NK-92 treated with Interleukin-12 subunit alpha and Interleukin-12 subunit beta, amount 100 ng/mL, for 24 hours (cell line): ENCODE measurements at regions not wholly inside any gene's neighbourhood (a gene's known extent, or its start where the extent isn't known, plus 50 kb on each side); places are given as distances from the start of the nearest gene placed in this dataset.

Experiments used
- DNase-seq: peaks from one replicate; lab custom pipeline; 2025; lab: John Stamatoyannopoulos, UW

DNA sequence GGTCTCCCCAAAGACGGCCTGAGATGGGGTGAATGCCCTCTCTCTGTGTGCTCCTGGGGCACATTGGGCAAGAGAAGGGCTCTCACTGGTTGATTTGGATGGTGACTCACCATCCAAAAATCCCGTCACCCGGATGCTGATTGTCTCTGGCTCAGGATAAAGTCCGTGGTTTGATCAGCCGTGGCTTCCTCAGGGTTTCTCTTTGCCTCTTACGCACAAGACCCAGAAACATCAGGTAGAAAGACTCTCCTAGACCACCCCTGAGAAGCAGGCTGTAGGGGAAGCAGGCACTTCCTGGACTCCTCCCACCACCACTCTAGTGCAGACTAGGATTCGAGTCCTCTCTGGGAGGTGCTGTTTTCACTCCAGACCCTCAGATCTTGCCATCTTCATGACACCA, 176.1 kb upstream of the NCAM1 start:
- no peak for DNase-seq

DNA sequence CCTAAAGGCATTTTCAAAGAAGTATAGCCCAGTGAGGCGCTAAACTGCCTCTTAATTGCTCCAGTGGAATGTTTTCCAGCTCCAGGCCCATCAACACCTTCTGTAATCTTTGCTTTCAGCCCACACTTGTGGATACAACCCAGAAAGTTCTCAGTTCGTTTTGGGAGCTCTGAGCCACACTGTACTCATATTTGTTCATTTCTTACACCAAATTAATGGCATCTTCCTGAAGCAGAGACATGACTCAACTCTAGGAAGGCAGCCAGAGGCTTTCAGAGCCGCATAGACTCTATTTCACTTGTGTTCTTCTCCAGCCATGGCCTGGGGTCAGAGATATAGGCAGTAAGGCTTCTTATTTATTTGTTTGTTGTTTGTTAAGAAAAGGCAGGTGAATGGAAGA, 175.5 kb upstream of the NCAM1 start:
- no peak for DNase-seq

DNA sequence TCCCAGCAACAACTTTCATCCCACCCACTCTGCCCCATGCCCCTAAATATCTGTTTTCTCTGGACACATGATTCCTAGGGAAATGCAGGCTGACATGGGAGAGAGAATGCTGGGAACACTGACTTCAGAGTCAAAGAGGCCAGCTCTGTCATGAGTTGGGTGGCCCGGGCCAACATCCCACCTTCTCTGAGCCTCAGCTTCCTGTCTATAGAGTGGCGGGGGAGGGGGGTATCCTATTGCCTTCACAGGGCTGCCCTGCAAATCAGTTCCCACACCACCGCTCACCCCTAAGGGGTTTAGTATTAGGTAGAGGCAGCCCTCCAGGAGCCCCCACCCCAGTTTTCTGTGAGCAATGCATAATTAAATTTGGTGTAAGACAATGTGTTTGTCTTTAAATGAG, 175.0 kb upstream of the NCAM1 start:
- no peak for DNase-seq

DNA sequence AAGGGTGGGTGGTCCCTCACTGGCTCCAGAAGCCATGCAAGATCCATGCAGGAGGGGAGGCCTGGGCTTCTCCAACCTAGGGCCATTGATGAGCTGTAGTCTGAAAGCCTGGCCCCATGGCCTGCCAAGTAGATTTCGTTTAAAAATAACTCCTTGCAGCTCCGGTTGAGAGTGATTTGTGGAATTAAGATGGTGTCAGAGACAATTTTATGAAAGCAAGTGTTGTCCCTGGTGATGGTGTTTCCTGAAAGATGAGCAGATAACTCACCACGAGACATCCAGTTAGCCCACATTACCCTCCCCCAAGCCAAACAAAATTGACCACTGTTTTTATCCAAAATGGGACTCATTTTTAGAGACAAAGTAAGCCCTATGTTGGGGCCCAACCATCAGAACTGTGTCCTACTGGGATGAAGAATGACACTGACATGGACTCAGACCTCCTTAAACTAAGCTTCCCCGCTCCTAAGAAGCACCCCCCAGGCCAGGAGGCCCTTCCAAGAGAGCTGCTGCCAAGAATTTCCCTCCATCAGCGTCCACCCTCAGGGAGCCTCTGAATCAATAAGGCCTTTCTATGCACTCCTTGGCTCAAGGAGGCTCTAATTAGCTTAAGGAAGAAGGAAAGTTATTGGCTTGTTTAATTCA, 174.2 kb upstream of the NCAM1 start:
- no peak for DNase-seq

DNA sequence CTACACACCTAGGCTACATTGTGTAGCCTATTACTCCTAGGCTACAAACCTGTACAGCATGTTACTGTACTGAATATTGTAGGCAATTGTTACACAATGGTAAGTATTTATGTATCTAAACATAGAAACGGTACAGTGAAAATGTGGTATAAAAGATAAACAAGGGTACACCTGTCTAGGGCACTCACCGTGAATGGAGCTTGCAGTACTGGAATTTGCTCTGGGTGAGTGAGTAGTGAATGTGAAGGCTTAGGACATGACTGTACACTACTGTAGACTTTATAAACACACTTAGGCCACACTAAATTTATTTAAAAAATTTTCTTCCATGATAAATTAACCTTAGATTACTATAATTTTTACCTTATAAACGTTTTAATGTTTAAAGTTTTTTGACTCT, 171.7 kb upstream of the NCAM1 start:
- DNase-seq = no peak

DNA sequence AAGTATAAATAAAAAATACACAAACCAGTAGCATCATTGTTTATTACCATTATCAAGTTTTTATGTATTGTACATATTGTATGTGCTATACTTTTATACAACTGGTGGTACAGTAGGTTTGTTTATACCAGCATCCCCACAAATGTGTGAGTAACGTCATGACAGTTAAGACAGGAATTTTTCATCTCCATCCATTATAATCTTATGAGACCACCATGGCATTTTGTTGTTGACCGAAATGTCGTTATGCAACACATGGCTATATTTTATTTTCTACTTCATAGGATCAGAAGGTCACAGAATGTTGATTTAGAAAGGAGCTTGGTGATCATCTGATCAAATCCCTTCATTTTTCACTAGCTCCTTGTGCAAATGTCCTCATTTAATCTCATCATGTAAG, 170.9 kb upstream of the NCAM1 start:
- DNase-seq = no peak

DNA sequence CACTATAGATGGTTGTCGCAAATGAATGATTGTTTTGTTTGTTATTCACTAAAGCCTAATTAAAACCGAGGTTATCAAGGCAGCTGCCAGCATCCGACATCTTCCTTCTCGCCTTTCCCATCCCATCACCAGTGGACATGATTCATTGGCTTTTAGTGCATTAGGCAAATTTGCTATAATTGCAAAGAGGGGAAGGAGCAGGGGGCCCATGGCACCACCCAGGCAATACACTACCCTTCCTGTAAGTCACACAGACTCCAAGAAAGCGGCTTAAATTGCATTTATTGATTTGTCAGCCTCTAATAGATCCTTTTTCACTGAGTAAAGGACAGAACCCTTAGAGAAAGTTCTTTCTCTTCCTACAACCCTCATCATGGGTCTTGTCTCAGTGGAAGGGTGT, 169.2 kb upstream of the NCAM1 start:
- no peak for DNase-seq

DNA sequence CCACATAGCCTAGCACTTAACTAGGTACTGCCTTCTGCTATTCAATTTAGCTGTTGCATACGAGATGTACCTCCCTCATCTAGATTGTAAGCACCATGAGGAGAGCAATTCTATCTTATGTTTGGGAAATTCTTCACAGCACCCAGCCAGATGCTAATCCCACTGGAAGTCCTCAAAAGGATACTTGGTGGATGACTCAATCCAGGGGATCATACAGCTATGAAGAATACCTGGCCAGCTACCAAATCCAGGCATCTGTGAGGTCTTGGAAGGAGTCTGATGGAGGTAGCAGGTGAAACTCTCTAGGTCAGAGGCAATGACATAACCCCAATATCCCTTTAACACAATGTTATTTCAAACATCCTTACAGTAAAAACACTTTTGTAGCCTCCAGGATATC, 167.8 kb upstream of the NCAM1 start:
- no peak for DNase-seq

DNA sequence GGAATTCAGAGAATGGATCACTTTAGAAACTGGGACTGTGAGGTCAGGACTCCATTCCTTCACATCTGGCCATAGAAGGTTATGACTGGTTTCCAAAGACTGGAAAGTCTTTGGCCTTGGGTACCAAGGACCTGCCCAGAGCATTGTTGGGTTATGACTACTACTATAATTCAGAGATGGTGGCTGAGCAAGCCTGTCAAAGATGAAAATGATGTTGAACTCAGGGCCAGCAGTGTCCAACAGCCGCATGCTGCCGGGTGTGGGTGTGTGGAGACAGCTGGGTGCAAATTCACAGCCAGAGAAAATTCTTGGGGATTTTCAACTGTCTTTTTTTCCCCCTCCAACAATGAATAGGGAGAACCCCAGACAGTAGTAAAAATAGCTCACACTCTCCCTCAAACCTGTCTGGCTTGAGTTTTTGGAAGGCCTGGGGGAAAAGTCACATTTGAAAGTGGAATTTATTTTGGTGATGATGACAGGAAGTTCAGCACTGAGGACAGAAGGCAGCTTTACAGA, 166.8 kb upstream of the NCAM1 start:
- no peak for DNase-seq

DNA sequence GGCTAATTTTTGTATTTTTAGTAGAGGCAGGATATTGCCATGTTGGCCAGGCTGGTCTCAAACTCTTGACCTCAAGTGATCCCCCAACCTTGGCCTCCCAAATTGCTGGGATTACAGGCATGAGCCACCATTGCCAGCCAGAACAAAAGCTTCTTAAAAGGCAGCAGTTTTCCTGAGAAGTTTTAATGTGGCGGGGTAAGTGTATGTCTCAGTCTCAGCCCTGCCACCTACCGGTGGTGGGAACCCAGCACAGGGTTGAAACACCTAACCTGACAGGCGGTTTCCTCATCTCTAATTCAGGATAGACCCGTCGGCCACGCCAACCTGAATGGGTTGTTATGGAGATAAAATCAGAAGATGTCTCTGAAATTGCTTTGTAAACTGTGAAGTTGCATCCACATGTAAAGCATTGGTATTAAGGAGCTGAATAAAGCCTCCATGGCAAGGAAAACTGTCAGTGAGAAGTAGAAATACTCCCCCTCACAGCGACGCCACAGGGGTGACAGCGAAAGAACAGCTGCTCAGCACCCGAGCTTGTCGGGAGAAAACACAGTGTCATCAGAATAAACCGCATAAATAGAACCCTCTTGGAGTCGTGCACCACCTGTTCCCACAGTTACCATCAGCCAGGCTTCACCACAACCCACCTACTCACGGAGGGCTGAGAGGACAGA, 165.9 kb upstream of the NCAM1 start:
- DNase-seq = peak; percentile 39

DNA sequence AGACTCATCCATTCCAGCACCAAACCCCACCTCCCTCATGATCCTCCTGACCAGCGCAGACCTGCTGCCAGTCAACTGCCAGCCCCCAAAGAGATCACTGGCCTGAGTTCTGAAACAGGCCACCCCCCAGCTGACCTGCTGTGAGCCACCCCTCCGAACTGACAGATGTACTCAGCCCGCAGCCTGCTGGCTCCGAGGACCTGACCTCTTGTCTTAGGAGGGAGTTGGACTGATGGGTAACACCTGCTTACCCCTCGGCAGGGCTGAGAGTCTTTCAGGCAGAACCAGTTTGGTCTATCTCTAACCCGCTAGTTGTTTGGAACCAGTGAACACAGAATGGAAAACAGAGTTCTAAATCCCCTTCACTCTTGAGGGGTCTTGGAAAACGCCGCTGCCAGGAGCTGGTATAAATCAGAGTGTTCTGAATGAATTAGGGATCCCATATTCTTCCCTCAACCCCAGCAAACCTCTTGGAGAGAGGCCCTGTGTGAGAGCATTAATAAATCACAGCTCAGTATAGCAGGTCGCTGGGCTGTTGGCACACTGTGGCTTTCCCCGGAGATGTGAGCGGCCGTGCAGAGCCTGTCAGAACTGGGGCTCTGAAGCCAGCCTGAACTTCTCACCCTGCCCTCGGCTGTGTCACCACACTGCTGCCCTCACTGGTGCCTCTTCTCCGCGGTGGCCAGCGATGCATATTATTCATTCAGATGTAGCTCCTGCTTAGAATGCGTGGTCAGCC, 165.1 kb upstream of the NCAM1 start:
- no peak for DNase-seq

DNA sequence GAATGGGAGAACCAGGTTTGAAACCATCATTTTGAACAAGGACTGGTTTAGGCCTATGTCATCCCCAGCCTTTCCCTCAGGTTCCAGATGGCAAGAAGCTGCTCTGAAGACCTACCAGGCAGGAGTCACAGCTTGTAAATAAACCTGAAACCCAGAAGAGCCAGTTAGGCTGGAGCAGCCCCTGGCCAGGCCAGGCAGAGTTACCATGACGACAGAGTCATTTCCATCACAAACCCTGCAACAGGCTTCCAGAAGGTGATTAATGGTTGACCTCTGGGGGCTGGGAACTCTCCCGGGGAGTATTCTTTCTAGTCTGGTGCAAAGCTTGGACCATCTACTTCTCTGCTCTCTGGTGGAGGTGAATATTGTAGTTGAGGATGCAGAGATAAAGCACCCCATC, 164.1 kb upstream of the NCAM1 start:
- DNase-seq = no peak

DNA sequence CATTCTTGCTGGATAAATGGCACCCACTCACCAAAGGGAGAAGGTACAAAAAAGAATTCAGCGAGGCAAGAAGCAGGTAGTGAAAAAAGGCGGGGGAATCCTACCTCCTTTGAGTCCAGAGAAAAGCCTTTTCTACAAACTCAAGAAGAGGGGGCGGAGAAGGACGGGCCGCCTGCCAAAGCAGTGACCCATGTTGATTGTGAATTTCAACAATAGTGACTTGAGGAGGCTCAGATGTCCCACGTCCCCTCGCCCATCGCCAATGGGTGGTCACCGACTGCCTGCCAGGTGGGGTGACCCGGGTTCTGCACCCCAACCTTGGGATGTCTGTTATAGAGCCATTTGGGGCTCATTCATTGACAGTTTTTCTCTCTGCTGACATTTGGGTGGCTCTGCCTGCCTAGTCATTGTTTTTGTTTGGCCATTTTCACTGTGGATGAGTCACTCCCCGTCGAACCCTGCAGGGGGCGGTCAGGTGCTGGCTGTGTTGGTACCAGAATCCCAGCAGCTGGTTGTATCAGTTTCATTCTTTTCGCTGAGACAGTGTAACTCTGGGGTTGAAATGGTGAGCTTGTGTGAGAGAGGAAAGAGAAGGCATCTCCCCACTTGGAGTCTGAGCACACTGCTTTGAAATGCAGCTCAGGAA, 163.4 kb upstream of the NCAM1 start:
- peak; percentile 35 for DNase-seq

DNA sequence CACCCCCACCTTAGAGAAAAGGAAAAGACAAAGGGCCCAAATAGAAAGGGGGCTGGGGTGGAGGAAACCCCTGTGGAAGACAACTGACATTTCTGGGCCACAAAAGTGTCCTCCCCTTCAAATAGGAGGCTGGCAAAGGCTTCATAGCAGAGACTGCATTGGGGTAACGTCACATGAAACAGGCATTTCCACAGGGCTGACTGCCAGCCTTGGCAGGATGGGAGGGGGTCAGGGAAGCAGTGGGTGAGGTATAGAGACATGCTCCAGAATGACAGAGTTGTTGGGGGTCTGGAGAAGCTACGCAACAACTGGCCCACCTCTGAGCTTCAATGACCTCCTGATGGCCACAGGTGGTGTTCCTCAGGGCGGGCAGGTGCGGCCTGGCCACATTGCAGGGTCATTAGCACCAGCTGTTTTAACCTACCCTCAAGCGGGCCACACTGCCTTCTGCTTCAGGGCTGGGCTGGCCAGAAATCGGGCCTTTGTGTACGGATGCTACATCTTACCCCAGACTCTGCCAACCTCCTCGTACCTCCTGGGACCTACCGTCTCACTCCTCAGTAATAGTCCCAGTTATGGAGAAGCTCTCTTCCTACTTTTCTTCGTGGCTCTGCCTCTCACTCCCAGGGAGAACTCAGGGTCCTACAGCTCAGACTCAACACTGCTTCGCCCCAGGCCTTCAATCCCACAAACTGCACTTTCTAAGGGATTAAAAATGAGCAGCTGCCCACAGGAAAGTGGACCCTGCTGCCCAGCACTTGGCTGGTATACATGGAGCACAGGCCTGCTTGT, 160.0 kb upstream of the NCAM1 start:
- no peak for DNase-seq

DNA sequence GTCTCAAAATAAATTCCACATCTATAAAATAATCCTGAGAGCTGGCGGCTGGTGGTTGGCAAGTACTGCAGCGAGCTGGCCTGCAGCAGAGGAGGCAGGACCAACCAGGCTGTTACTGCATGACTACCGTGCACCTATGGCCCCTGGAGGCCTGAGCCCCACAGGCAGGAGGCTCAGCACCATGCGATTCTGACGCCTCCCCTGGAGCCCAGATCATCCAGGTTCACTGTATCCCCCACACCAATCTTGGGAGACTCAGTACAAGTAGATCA, 159.5 kb upstream of the NCAM1 start:
- no peak for DNase-seq

DNA sequence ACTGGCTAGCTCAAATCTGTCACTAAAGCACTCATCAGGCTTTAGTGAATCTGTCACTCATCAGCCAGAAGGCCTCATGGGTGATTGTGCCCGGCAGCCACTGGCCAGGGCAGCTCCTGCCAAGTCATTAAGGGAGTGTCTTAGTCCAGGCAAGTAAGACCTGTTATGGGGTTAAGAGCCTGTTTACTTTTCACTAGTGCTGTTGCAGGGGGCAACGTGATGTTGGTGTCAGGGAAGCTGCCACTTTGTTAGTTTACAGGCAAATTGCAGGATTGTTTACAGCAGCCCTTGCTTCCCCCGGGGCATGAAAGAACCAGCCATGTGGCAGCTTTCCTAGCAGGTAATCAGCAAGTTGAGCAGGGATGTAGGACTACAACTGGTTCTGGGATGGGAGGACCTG, 155.6 kb upstream of the NCAM1 start:
- DNase-seq = no peak

DNA sequence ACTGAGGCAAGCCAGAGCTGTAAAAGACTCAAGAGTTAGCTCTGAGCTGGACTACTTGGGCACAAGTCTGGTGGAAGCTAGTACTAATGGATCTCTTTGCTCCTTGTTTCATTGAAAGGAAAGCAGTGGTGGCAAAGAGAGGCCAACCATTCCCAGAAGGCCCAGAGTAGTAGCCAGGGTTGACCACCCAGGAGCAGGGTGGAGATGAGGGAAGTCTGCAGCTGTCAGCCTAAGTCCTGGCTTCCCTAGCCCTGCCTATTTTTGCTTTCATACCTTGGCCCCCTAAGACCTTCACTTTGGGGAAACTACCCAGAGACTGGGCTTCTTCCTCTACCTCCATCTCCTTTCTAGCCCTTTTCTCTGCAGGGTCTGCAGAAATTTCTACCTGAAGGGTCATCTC, 155.0 kb upstream of the NCAM1 start:
- no peak for DNase-seq

DNA sequence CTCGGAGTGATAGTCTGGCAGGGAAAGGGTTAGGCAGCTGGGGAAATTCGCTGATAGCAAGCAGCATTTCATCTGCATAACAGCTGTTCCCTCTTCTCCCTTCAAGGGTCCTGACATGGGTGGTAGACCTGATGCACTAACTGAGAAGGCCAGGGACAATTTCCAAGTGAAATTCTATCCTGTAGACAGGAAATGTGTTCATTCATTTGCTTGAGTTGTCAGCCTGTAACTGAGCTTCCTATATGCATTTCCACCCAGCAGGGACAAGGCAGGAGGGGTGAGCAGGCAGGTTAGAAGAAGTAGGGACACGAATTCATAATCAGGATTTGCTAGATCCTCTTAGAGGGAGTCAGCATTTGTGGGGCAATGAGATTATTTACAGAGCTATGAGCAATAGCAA, 154.3 kb upstream of the NCAM1 start:
- no peak for DNase-seq

DNA sequence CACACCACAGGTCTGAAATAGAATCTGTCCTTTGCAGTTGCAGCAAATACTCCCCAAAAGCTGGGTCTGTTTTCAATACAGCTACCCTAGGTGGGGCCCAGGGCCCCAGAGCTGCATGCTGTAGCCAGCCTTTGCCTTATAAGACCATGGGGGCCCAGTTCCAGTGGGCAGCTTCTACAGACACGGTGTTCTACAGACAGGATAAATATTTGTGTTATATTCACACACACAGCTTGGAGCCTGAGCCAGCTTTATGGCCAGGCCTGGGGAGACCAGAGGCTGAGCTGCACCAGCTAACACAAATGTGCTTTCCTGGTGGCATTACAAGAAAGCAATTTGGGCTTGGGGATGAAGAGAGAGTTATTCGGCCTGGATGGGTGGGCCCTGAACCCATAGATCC, 151.8 kb upstream of the NCAM1 start:
- no peak for DNase-seq

DNA sequence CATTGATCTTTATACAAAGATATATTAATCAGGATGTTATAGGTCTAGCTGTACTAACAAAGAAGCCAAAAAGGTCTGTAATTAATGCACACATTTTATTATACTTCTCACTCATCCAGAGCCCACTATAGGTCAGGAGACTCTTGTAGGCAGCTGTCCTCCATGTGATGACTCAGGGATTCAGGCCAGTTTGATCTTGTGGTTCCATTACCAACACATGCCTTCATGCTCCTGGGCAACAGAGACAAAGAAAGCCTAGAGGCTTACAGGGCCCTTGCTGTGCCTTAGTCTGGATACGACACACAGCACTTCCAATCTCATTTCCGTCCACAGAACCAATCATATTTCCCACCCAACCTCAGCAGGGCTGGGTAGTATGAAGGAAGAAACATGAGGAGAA, 150.3 kb upstream of the NCAM1 start:
- no peak for DNase-seq

DNA sequence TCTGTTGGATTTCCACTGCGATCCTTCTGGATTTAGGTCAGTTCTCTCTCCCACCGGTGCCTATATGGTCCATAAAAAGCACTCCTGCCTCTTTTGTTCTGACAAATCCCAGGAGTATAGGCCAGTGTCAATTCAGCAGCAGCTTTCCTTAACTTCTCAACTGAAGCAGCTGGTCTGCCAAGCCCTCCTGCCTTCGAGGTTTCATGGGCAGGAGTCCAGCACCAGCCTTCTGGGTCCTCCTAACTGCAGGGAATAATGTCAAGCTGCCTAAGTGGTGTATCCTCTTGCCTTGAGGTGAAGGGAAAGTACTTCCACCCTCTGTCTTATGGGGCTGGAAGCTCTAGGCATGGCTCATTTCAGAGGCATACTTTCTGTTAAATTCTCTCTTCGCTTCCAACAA, 149.4 kb upstream of the NCAM1 start:
- no peak for DNase-seq

DNA sequence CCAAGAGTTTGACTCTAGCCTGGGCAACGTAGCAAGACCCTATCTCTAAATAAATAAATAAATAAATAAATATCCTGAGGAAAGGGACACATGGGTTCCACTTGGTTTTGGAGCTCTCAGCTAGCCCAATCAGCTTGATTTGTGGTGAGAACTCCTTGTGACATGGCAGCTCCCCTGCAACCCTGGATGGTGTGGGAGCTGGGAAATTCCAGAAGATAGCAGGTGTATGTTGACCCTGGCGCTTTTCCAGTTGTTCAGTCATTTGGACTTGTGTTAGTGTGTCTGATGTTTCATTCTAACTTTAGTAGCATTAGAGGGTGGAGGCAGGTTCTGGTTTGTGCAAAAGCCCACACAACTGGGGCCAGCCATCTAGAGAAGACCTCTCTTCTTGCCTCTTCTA, 148.5 kb upstream of the NCAM1 start:
- no peak for DNase-seq
